ENCODE measurements at regions not wholly inside any gene's neighbourhood (a gene's known extent, or its start where the extent isn't known, plus 50 kb on each side); places are given as distances from the start of the nearest gene placed in this dataset.
"Not testable (repeated sequence)": the region's sequence is repeated elsewhere in the genome, so short reads cannot be mapped to it uniquely, and the experiment has no call there.

DNA sequence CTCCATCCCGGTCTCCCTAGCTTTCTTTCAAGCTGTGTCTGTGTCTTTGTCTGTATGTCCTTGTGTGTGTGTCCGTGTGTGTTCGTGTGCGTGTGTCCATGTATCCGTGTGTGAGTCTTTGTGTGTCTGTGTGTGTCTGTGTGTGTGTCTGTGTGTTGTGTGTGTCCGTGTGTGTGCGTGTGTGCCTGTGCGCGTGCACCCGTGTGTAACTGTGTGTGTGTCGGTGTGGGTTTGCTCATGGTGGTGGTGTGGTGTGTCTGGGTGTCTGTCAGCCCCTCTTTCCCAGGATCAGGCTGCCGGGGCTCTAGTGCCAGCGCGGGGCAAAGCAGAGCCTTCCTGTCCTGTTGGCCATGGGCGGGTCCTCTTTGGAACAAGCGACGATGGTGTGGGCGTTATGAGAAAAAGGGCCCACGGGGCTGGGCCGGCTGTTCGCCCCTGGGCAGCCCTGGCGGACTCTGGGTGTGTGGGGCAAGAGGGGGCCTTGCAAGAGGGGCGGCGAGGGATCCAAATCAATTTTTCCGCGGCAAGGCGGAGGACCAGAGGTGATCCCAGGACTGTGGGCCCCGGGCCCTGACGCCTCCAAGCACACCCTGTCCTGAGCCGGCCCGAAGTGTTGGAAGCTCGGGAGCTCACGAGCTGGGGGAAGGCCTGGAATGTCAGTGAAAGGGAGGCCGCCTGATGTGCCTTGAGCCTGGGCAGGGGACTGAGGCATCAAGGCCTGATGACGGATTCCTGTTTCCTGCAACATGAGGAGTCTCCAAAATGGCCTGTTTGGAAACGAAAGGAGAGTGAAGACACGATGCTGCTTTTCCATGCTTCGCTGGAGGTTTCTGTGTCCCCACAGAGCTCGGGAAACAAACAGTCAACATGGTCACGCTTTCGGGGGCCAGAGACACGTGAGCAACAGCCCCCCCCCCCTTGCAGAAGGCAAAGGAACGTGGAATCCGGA lies 3929.2 kb upstream of the OR11H1 start:
- DNase-seq (ENCODE audit: low spot score in 2 of 2, unreplicated experiment in 2 of 2): no peak
- Mint-ChIP-seq H3K4me3 (no peak overlapping the region), H3K27me3 (ENCODE audit: low read depth) (no peaks in the 10 kb centered on the region), H3K36me3 (peaks cover 4% of the 10 kb centered on the region), H3K9me3 (peaks cover 47% of the 10 kb centered on the region), H3K4me1 (no peaks in the 10 kb centered on the region), H3K27ac (no peak overlapping the region)
- TF ChIP-seq, protein P1, sequence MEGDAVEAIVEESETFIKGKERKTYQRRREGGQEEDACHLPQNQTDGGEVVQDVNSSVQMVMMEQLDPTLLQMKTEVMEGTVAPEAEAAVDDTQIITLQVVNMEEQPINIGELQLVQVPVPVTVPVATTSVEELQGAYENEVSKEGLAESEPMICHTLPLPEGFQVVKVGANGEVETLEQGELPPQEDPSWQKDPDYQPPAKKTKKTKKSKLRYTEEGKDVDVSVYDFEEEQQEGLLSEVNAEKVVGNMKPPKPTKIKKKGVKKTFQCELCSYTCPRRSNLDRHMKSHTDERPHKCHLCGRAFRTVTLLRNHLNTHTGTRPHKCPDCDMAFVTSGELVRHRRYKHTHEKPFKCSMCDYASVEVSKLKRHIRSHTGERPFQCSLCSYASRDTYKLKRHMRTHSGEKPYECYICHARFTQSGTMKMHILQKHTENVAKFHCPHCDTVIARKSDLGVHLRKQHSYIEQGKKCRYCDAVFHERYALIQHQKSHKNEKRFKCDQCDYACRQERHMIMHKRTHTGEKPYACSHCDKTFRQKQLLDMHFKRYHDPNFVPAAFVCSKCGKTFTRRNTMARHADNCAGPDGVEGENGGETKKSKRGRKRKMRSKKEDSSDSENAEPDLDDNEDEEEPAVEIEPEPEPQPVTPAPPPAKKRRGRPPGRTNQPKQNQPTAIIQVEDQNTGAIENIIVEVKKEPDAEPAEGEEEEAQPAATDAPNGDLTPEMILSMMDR (IDR thresholded peaks at IDR 0.05; ENCODE audit: unreplicated experiment): no peak

DNA sequence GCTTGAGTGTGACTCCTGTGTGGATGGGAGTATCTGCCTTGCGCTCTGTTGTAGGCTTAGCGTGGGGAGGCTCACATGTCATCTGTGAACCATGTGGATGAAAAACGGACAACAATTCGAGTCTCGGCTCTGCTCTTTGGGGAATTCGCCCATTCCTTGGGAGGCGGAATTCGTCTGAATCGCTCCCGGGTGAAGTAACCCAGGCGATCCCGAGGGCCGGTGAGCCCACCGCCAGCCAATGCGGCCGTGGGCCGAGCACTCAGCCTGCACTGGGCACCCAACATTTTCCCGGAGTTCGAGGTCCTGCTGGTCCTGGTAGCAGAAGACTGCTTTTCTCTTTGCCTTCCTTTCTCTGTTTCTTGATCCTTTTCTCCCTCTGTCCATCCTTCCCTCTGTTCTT lies 3928.5 kb upstream of the OR11H1 start:
- not testable (repeated sequence) for H3K4me3 Mint-ChIP-seq; H3K27ac Mint-ChIP-seq; H3K27me3 Mint-ChIP-seq (ENCODE audit: low read depth); H3K36me3 Mint-ChIP-seq; H3K4me1 Mint-ChIP-seq; DNase-seq (ENCODE audit: low spot score in 2 of 2, unreplicated experiment in 2 of 2)
- H3K9me3 Mint-ChIP-seq: peaks cover 45% of the 10 kb centered on the region

DNA sequence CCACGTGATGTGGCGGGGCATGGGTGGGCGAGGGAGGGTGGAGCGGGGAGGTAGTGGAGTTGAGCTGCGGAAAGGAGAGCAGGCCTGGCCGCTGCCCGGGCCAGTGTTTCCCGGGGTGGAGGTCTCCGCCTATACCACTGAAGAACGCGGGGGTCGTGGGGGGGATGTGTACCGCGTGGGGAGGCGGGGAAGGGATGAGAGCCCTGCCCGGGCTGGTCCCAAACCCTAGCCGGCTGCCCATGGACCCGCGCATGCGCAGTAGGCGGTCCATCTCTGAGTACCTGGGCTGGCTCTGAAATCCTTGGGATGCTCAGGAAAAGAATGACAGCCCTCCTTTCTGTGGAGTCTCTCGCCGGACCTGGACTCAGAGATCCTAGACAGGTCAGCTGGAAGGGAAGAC lies 3927.8 kb upstream of the OR11H1 start:
- H3K4me1 Mint-ChIP-seq; H3K4me3 Mint-ChIP-seq; H3K27me3 Mint-ChIP-seq (ENCODE audit: low read depth); DNase-seq (ENCODE audit: low spot score in 2 of 2, unreplicated experiment in 2 of 2); H3K36me3 Mint-ChIP-seq; H3K27ac Mint-ChIP-seq: not testable (repeated sequence)
- H3K9me3 Mint-ChIP-seq: peaks cover 48% of the 10 kb centered on the region

DNA sequence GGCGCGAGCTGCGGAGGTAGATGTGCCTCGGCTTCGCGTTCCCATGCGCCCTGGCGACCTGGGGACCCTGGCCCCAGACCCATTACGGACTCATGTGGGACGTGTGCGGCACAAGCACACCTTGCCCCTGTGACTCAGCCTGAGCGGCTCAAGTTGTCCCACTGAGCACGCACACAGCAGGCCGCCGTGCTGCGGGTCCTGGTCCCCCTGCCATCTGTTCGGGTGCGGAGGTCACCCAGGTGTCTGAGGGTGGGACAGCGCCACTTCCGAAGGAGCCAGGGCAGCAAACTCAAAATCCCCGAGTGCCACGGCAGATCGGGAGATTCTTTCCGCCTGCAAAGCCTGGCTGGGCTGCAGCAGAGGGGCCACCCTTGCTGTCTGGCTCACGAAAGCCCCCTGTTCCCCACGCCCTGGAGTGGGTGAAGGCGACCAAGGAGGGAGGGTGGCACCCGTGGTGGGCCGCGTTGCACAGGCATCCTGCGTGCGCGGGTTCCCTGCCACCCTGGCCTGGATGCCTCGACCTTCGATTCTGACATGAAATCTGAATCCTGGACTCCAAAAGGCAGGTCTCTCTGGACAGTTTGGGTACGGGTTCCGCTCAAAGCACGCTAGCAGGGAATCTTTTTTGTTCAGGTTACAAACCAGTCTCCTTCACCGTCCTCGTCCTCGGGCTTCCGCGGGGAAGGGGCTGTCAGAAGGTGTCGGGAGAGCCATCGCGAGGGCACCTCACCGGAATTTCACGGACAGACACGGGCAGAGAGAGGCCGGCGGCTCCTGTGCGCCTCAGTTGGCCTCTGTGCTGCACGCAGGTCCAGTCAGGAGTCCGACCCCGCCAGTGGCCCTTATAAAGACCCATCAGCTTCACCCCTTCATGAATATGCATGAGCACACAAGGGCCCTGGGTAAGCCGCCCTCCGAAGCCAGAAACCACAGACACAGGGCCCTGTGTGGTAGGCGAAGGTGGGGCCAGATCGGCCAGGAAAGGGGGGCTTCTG lies 3926.8 kb upstream of the OR11H1 start:
- H3K36me3 Mint-ChIP-seq; DNase-seq (ENCODE audit: low spot score in 2 of 2, unreplicated experiment in 2 of 2); H3K27me3 Mint-ChIP-seq (ENCODE audit: low read depth); H3K4me3 Mint-ChIP-seq; H3K4me1 Mint-ChIP-seq; H3K27ac Mint-ChIP-seq: not testable (repeated sequence)
- H3K9me3 Mint-ChIP-seq: peaks cover 44% of the 10 kb centered on the region

DNA sequence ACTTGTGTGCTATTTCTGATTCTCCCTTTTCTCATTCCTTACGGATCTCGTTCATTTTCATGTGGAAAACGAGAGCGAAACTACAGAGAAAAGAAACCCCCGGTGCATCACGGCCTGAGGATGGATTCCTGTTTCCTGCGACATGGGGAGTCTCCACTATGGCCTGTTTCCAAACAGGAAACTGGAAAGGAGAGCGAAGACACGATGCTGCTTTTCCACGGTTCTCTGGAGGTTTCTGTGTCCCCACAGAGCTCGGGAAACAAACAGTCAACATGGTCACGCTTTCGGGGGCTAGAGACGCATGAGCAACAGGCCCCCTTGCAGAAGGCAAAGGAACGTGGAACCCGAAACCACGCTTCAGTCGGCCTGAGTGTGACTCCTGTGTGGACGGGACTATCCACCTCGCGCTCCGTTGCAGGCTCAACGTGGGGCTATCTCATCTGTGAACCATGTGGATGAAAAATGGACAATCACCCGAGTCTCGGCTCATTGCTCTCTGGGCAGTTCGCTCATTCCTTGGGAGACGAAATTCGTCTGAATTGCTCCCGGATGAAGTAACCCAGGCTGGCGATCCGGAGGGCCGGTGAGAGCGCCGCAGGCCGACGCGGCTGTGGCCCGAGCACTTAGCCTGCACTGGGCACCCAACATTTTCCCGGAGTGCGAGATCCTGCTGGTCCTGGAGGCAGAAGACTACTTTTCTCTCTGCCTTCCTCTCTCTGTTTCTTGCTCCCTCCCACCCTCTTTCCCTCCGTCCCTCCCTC lies 3923.2 kb upstream of the OR11H1 start:
- not testable (repeated sequence) for H3K36me3 Mint-ChIP-seq; H3K27ac Mint-ChIP-seq; H3K4me3 Mint-ChIP-seq; H3K27me3 Mint-ChIP-seq (ENCODE audit: low read depth); DNase-seq (ENCODE audit: low spot score in 2 of 2, unreplicated experiment in 2 of 2); H3K4me1 Mint-ChIP-seq
- H3K9me3 Mint-ChIP-seq: peaks cover 51% of the 10 kb centered on the region

DNA sequence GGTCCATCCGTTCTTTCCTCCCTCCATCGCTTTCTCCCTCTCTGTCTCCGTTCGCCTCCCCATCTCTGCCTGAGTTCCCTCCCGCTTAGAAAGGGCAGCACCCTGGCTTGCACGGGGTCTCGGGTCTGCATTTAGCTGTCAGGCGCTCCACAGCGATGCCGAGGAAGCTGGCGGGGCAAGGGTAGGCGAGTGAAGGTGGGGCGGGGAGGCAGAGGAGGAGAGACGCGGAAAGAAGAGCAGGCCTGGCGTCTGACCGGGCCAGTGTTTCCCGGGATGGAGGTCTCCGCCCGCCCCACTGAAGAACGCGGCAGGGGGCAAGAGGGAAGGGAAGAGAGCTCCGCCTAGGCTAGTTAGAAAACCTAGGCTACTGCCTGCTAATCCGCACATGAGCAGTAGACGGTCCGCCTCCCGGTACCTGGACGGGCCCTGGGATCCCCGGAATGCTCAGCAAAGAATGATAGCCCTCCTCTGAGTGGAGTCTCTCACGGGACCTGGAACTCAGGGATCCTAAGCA lies 3922.5 kb upstream of the OR11H1 start:
- Mint-ChIP-seq H3K27me3 (ENCODE audit: low read depth) (no peaks in the 10 kb centered on the region), H3K36me3 (peaks cover 2% of the 10 kb centered on the region), H3K27ac (no peak overlapping the region), H3K4me1 (no peaks in the 10 kb centered on the region), H3K4me3 (no peak overlapping the region), H3K9me3 (peaks cover 57% of the 10 kb centered on the region)
- DNase-seq (ENCODE audit: low spot score in 2 of 2, unreplicated experiment in 2 of 2): no peak
- TF ChIP-seq, protein P1 (IDR thresholded peaks at IDR 0.05; ENCODE audit: unreplicated experiment): no peak

DNA sequence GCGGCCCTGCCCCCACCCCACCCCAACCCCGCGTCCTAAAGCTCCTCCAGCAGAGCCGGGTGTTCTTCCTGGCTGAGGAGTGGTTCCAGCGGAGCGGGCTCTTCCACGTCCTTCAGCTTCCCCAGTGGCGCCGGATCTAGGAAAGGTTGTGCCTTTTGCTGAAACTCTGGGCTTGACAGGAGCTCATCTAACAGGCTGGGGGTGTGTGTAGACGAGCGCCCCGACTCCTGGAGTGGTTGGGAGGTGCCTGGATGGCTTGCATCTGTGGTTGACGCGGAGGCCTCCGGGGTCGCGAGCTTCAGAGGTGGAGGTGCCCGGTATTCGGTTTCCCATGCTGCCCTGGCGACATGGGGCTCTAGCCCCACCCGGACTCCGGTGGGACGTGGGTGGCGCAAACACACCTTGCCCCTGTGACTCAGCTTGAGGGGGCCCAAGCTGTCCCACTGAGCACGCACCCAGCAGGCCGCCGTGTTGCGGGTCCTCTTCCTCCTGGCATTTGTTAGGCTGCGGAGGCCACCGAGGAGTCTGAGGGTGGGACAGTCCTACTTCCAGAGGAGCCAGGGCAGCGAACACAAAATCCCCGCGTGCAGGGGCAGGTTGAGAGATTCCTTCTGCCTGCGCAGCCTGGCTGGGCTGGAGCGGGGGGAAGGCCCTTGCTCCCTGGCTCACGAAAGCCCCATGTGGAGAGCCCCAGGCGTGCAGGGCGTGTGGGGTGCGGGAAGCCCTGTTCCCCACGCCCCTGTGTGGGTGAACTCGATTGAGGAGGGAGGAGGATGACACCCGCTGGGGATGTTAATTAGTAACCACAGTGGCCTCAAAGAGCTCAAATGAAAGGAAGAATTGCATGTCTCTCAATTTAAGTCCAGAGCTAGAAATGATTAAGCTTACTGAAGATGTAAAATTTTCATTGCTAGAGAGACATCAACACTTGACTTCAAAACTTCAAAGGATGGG lies 3921.7 kb upstream of the OR11H1 start:
- DNase-seq (ENCODE audit: low spot score in 2 of 2, unreplicated experiment in 2 of 2); H3K4me3 Mint-ChIP-seq; H3K27me3 Mint-ChIP-seq (ENCODE audit: low read depth); H3K36me3 Mint-ChIP-seq; H3K4me1 Mint-ChIP-seq; H3K27ac Mint-ChIP-seq: not testable (repeated sequence)
- H3K9me3 Mint-ChIP-seq: peaks cover 63% of the 10 kb centered on the region

DNA sequence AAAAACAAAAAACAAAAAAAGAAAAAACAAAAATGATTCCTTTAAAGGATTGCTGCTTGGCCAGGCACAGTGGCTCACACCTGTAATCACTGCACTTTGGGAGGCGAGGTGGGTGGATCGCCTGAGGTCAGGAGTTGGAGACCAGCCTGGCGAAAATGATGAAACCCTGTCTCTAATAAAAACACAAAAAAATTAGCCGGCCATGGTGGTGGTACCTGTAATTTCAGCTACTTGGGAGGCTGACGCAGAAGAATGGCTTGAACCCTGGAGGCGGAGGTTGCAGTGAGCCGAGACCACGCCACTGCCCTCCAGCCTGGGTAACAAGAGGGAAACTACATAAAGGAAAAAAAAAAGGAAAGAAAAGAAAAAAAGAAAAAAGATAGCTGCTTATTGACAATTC lies 3920.8 kb upstream of the OR11H1 start:
- not testable (repeated sequence) for H3K4me3 Mint-ChIP-seq; DNase-seq (ENCODE audit: low spot score in 2 of 2, unreplicated experiment in 2 of 2); H3K36me3 Mint-ChIP-seq; H3K27me3 Mint-ChIP-seq (ENCODE audit: low read depth); H3K27ac Mint-ChIP-seq; H3K4me1 Mint-ChIP-seq
- H3K9me3 Mint-ChIP-seq: peaks cover 68% of the 10 kb centered on the region

DNA sequence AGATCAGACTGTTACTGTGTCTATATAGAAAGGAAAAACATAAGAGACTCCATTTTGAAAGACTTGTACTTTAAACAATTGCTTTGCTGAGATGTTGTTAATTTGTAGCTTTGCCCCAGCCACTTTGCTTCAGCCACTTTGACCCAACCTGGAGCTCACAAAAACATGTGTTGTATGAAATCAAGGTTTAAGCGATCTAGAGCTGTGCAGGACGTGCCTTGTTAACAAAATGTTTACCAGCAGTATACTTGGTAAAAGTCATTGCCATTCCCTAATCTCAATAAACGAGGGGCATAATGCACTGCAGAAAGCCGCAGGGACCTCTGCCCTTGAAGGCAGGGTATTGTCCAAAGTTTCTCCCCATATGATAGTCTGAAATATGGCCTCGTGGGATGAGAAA lies 3919.5 kb upstream of the OR11H1 start:
- H3K9me3 Mint-ChIP-seq: peaks cover 67% of the 10 kb centered on the region
- not testable (repeated sequence) for H3K4me3 Mint-ChIP-seq; H3K27ac Mint-ChIP-seq; H3K4me1 Mint-ChIP-seq; H3K27me3 Mint-ChIP-seq (ENCODE audit: low read depth); DNase-seq (ENCODE audit: low spot score in 2 of 2, unreplicated experiment in 2 of 2); H3K36me3 Mint-ChIP-seq

DNA sequence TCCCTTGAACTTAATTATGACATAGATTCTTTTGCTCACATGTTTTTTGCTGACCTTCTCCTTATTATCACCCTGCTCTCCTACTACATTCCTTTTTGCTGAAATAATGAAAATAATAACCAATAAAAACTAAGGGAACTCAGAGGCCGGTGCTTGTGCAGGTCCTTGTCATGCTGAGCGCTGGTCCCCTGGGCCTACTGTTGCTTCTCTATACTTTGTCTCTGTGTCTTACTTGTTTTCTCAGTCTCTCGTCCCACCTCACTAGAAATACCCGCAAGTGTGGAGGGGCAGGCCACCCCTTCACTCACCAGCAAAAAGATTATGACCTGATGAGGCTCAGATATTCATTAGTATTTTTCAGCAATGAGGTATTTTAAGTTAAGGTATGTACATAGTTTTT lies 3918.8 kb upstream of the OR11H1 start:
- DNase-seq (ENCODE audit: low spot score in 2 of 2, unreplicated experiment in 2 of 2); H3K27me3 Mint-ChIP-seq (ENCODE audit: low read depth); H3K36me3 Mint-ChIP-seq; H3K27ac Mint-ChIP-seq; H3K4me3 Mint-ChIP-seq; H3K4me1 Mint-ChIP-seq: not testable (repeated sequence)
- H3K9me3 Mint-ChIP-seq: peaks cover 68% of the 10 kb centered on the region

Measured in mesothelial cell of epicardium (in vitro differentiated cells).